HEK293 (cell line): ENCODE measurements at regions not wholly inside any gene's neighbourhood (a gene's known extent, or its start where the extent isn't known, plus 50 kb on each side); places are given as distances from the start of the nearest gene placed in this dataset.

Experiments
- CTCF ChIA-PET: fragments of 350-600 bp; formaldehyde crosslinking; extraction: SDS; loops from one replicate; lab custom pipeline; 2021; ENCODE audit warnings: antibody characterized with exemption; lab: Yijun Ruan, JAX
- POLR2A ChIA-PET: fragments of 300-600 bp; formaldehyde crosslinking; extraction: SDS; loops from one replicate; lab custom pipeline; 2020; ENCODE audit warnings: antibody characterized with exemption, inconsistent platforms; lab: Yijun Ruan, JAX
- H3K27ac ChIP-seq: fragments of 200-500 bp; sonication (Bioruptor generic); 2 replicates; pipeline ENCODE4 v1.5.1; 2014; ENCODE audit warnings: low read depth, low read length, control low read depth, inconsistent platforms; ENCODE audit errors: extremely low read depth
- H3K36me3 ChIP-seq, 2 experiments: fragments of 200-500 bp in 1 of 2; sonication (Bioruptor generic) in 1 of 2; 1 replicate in 1 of 2; 2 replicates in 1 of 2; pipeline ENCODE4 v1.5.1; 2014 to 2017; ENCODE audit warnings: inconsistent platforms in 2 of 2, low read length in 2 of 2; ENCODE audit not compliant: control insufficient read depth in 2 of 2, insufficient read depth in 1 of 2
- H3K4me1 ChIP-seq: fragments of 200-500 bp; sonication (Bioruptor generic); 2 replicates; pipeline ENCODE4 v1.5.1; 2014; ENCODE audit warnings: mild to moderate bottlenecking, low read length, inconsistent platforms; ENCODE audit not compliant: control insufficient read depth, insufficient read depth
- H3K4me3 ChIP-seq: 2 replicates; pipeline ENCODE4 v1.5.1; 2011; ENCODE audit warnings: low read depth, mild to moderate bottlenecking, control low read depth, low read length, moderate library complexity
- H3K9me3 ChIP-seq: fragments of 200-500 bp; sonication (Bioruptor generic); 2 replicates; pipeline ENCODE4 v1.5.1; 2014; ENCODE audit warnings: low read depth, low read length, inconsistent platforms; ENCODE audit not compliant: control insufficient read depth, insufficient read depth
- AEBP2 ChIP-seq: fragments of 450-650 bp; formaldehyde crosslinking; IDR thresholded peaks from 2 replicates; pipeline ENCODE4 v1.5.1; 2016; ENCODE audit warnings: missing biosample characterization, missing genetic modification characterization, borderline replicate concordance
- FEZF1 ChIP-seq: fragments of 450-650 bp; formaldehyde crosslinking; IDR thresholded peaks from 2 replicates; pipeline ENCODE4 v1.5.1; 2016; ENCODE audit warnings: missing biosample characterization, missing genetic modification characterization
- GLIS1 ChIP-seq: fragments of 450-650 bp; formaldehyde crosslinking; IDR thresholded peaks from 2 replicates; pipeline ENCODE4 v1.5.1; 2016; ENCODE audit warnings: missing biosample characterization, missing genetic modification characterization
- KLF7 ChIP-seq: fragments of 450-650 bp; formaldehyde crosslinking; IDR thresholded peaks from 2 replicates; pipeline ENCODE4 v1.5.1; 2016; ENCODE audit warnings: missing biosample characterization, missing genetic modification characterization, borderline replicate concordance
- OVOL3 ChIP-seq: fragments of 450-650 bp; formaldehyde crosslinking; IDR thresholded peaks from 2 replicates; pipeline ENCODE4 v1.5.1; 2016; ENCODE audit warnings: missing biosample characterization, missing genetic modification characterization
- PRDM6 ChIP-seq: fragments of 450-650 bp; formaldehyde crosslinking; IDR thresholded peaks from 2 replicates; pipeline ENCODE4 v1.5.1; 2017; ENCODE audit warnings: missing biosample characterization, missing genetic modification characterization
- TSHZ1 ChIP-seq: fragments of 450-650 bp; formaldehyde crosslinking; IDR thresholded peaks from 2 replicates; pipeline ENCODE4 v1.5.1; 2016; ENCODE audit warnings: missing biosample characterization, missing genetic modification characterization, borderline replicate concordance
- YY2 ChIP-seq: fragments of 450-650 bp; formaldehyde crosslinking; IDR thresholded peaks from 2 replicates; pipeline ENCODE4 v1.5.1; 2016; ENCODE audit warnings: missing biosample characterization, missing genetic modification characterization
- ZNF214 ChIP-seq: fragments of 450-650 bp; formaldehyde crosslinking; IDR thresholded peaks from 2 replicates; pipeline ENCODE4 v1.5.1; 2017; ENCODE audit warnings: missing biosample characterization, mild to moderate bottlenecking, missing genetic modification characterization, borderline replicate concordance
- ZNF585B ChIP-seq: fragments of 450-650 bp; formaldehyde crosslinking; IDR thresholded peaks from 2 replicates; pipeline ENCODE4 v1.5.1; 2016; ENCODE audit warnings: missing biosample characterization, missing genetic modification characterization
- ZNF629 ChIP-seq: fragments of 450-650 bp; formaldehyde crosslinking; IDR thresholded peaks from 2 replicates; pipeline ENCODE4 v1.5.1; 2017; ENCODE audit warnings: missing biosample characterization, missing genetic modification characterization
- ZNF747 ChIP-seq: fragments of 450-650 bp; formaldehyde crosslinking; IDR thresholded peaks from 2 replicates; pipeline ENCODE4 v1.5.1; 2016; ENCODE audit warnings: missing biosample characterization, missing genetic modification characterization
- ZNF76 ChIP-seq: fragments of 450-650 bp; formaldehyde crosslinking; IDR thresholded peaks from 2 replicates; pipeline ENCODE4; 2016; ENCODE audit warnings: low read depth, missing biosample characterization, missing genetic modification characterization, borderline replicate concordance
- ZNF785 ChIP-seq: fragments of 450-650 bp; formaldehyde crosslinking; IDR thresholded peaks from 2 replicates; pipeline ENCODE4 v1.5.1; 2016; ENCODE audit warnings: missing biosample characterization, missing genetic modification characterization
- TF ChIP-seq, protein P1 (sequence below): fragments of 450-650 bp; formaldehyde crosslinking; IDR thresholded peaks from 2 replicates; pipeline ENCODE4 v1.5.1; 2016; ENCODE audit warnings: missing biosample characterization, missing genetic modification characterization
- TF ChIP-seq, protein P2 (sequence below): fragments of 450-650 bp; formaldehyde crosslinking; IDR thresholded peaks from 2 replicates; pipeline ENCODE4 v1.5.1; 2016; ENCODE audit warnings: missing biosample characterization, missing genetic modification characterization

- TF ChIP-seq GLIS1 (tag by site-specific recombination) (peak; percentile 80), ZNF585B (tag by site-specific recombination) (no peak), TSHZ1 (tag by site-specific recombination) (0 out of 2 replicates have a peak, but pooled peaks have one; percentile 46), ZNF629 (peak; percentile 45), PRDM6 (tag by site-specific recombination) (peak; percentile 89), AEBP2 (no peak), FEZF1 (tag by site-specific recombination) (peak; percentile 57)
- TF ChIP-seq, protein P1, sequence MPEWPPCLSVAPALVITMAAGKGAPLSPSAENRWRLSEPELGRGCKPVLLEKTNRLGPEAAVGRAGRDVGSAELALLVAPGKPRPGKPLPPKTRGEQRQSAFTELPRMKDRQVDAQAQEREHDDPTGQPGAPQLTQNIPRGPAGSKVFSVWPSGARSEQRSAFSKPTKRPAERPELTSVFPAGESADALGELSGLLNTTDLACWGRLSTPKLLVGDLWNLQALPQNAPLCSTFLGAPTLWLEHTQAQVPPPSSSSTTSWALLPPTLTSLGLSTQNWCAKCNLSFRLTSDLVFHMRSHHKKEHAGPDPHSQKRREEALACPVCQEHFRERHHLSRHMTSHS (tag by site-specific recombination) = 0 out of 2 replicates have a peak, but pooled peaks have one; percentile 21
Observed at GRCh38 chr13:20331949-20332348, 99.8 kb upstream of the GJB6 start (continued).

GRCh38 chr13:20331419-20331818, 99.3 kb upstream of the GJB6 start:
- ChIA-PET POLR2A (no interaction called here), CTCF (no interaction called here)
- no peaks in the 10 kb centered on the region for H3K9me3 ChIP-seq
- H3K4me1 ChIP-seq = no peaks in the 10 kb centered on the region
- no peak overlapping the region for H3K4me3 ChIP-seq
- no peak for TF ChIP-seq ZNF785 (tag by site-specific recombination)
- TF ChIP-seq ZNF747 (tag by site-specific recombination) = no peak
- no peak for TF ChIP-seq KLF7
- TF ChIP-seq, protein P1 (tag by site-specific recombination) = no peak
- no peak for TF ChIP-seq ZNF214
- no peak for TF ChIP-seq ZNF76 (tag by site-specific recombination)
- TF ChIP-seq, protein P2, sequence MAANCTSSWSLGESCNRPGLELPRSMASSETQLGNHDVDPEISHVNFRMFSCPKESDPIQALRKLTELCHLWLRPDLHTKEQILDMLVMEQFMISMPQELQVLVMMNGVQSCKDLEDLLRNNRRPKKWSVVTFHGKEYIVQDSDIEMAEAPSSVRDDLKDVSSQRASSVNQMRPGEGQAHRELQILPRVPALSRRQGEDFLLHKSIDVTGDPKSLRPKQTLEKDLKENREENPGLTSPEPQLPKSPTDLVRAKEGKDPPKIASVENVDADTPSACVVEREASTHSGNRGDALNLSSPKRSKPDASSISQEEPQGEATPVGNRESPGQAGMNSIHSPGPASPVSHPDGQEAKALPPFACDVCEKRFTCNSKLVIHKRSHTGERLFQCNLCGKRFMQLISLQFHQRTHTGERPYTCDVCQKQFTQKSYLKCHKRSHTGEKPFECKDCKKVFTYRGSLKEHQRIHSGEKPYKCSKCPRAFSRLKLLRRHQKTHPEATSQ (tag by site-specific recombination) = no peak
- no peak for TF ChIP-seq OVOL3
- TF ChIP-seq YY2 (tag by site-specific recombination) = no peak
- H3K36me3 ChIP-seq = no peaks in the 10 kb centered on the region
- no peak overlapping the region for H3K27ac ChIP-seq
